ENCODE measurements at regions not wholly inside any gene's neighbourhood (a gene's known extent, or its start where the extent isn't known, plus 50 kb on each side); places are given as distances from the start of the nearest gene placed in this dataset.

DNA sequence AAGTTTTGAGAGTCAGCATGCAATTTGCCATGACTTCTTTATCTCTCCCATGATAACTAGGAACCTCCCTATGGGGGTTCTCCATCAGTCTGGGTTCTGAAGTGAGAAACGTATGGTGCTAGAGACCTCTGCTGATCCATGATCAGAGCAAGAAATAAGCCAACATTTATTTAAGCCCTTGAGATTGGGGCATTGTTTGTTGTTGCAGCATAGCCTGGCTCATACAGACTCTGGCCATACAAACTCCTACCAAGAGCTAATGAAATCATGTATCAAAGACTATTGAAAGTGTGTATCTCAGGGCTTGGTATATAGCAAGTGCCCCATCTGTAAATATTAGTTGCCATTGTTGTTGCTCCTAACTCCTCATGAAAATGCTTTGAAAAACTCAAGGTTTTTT is 233.9 kb downstream of the MAF start:
- no peak for DNase-seq

DNA sequence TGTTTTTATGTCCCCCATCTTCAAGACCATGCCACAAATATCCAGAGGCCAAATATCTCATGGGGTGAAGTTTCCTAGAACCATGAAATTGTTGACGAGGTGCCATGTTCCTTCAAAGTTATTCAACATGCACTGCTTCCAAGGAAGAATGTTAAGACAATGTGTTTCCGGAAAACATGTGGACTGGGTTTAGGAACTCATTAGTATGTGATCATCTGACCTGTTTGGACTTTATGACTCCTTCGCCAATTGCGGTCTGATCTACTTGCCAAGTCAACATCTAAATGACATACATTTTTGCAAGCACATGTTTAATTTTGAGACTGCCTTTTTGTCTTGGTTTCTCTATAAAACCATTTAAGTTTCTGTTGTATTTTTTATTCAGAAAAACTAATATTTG is 234.8 kb downstream of the MAF start:
- DNase-seq = no peak

DNA sequence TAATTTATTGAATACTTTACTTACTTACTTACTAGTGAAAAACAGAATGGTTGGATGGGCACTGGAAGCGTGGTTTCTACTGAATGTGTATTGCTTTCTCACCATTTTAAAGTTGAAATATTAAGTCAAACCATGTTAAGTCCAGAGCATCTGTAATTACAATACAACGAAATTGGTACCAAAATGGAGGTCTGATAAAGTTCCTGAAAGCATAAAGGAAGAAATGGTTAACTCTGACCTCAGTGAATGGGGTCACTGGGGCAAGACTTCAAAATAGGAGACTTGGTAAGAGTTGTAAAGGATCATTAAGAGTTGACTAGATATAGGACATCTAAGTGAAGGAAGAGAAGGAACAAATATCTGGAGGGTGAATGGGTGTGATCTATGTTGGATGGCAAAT is 237.1 kb downstream of the MAF start:
- no peak for DNase-seq

DNA sequence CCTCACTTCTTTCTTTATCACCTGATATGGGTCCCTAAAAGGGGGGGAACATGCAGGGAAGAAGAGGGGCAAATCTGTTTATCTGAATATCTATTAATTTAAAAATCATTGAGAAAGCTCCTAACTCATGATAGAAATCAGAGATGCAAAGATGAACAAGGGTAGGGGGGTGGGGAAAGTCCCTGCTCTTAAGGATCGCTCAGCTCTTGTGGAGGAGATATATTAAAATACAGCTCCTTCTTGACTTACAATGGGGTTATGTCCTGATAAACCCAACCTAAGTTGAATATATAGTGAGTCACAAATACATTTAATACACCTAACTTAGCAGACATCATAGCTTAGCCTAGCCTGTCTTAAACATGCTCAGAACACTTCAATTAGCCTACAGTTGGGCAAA is 237.5 kb downstream of the MAF start:
- no peak for DNase-seq

DNA sequence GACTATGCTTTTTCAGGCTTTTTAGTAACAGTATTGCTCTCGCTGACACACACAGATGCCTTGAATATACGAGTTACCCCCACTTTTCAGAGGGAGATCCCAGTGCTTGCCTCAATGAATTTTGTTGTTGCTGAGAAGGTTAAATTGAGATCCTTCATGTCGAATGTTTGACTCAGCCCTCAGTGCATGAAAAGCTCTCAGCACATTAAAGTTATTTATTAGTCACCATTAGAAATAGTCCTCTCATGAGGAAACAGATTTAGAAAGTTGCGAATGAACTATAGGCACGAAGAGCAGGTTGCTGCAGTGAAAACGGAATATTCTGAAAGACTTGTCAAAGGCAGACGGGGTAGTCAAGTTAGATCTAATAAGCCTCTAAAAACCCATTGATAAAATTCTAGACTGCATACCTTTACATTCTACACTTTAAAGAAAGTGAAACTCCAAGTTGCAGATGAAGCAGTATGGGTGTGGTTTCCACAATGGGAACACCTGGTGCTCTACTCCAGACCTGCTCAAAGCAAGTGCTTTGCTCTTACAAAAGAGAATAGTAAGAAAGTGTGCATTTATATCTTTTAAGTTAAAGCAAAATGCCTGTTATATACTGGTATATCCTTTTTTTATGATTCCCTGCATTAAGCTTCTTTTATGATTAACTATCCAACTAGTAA is 238.1 kb downstream of the MAF start:
- DNase-seq = no peak

DNA sequence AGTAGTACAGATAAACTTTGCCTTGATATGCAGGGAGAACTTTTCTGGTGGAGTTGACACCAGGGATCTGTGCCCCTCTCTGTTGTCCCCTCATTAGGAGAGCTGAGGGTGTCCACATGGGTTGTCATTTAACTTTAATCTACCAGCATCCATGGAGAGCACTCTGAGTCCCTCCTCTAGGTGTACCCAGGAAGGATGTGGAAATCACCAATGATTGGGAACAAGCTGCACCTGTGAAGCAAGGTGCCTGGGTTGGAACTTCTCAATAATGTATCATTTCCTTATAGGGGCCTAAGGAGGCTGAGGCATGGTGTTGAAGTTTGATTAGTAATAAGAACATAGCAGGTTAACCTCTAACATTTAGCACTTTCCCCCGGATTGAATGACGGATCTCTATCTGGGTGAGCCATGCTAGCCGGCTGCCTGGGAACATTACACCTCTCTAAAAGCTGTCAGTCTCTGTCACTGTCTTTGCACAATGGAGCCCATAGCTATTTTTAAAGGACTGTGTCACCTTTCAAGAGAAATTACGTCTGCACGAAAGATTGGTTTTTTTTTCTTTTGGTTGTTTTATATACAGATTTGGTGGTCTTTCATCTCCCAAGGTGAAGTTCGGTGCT is 239.3 kb downstream of the MAF start:
- no peak for DNase-seq

DNA sequence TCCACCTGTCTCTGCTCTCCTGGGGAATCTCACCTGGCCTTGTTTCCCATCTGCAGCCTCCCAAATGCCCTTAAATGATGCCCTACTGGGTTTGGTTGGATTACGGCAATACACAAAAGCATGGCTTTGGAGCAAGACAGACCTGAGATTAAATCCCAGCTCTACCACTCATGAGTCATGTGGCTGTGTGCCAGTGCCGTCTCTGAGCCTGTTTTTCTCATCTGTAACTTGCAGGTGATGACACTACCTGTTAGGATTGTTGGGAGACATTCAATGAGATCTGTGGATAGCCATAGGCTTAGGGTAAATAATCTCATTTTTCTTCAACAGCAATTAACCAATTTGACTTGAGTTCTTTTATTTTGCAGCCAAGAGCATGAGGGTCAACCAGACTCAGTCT is 240.3 kb downstream of the MAF start:
- DNase-seq = no peak

DNA sequence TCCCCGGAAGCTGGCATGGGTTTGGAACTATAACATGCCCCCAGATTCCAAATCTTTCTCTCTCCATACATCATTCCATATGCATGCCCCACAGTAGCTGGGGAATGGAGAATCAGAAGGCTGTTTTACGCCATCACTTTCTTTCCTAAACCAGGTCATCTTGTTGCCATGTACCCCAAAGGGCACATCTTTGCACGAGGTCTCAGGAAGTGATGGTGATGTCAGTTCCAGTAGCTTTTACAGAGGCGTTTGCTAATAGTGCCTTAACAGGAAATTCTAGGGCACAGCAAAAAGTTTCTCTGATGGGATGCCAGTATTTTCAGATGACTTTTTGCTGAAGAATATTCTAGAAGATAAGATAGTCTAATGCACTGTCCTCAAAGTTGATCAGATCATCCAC is 241.5 kb downstream of the MAF start:
- no peak for DNase-seq

DNA sequence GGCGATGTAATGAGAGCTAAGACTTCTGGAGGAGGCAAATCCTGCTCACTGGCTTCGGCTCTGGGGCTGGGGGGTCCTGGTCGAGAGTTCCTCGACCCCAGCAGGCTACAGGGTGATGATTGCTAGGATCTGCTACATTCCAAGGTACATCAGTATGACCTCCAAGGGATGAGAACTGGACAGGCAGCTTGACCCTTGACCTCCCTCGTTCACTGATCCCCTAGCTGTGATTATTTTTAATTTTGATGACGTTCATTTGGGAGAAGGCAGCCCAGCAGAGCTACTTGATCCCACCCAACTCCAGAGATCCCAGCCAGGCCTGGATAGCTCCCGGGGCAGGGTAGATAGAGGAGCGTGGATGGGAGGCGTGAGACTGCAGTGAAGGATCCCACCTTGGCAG is 242.3 kb downstream of the MAF start:
- DNase-seq = no peak

DNA sequence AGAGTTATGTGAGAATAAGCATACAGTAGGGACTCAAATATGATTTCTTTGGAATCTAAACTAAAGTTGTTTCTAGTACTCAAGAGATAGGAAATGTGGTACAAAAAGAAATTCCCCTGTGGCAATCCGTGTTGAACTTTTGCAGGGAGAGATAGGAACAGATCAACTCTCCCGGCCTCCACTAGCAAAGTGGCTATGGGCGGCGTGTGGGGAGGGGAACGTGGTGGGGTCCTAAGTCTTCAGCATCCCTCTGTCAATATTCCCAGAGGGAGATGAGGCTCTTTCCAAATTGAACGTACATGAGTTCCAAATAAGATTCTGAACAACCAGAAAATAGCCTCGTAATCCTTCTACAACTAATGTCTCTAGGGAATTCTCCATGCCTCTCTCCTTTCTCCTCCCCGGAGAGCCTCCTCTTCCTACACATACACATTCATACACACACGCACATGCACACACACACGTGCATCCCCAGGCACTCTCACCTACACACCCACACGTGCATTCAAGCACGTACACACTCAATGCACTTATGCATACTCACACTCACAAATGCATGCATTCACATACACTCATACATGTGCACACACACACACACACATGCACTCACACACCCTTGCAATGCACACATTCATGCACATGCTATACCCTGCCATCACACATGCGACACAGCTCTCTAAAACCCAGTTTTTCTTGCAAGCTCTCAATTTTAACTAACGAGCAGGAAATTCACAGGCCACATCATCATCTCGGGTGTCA is 244.8 kb downstream of the MAF start:
- no peak for DNase-seq

DNA sequence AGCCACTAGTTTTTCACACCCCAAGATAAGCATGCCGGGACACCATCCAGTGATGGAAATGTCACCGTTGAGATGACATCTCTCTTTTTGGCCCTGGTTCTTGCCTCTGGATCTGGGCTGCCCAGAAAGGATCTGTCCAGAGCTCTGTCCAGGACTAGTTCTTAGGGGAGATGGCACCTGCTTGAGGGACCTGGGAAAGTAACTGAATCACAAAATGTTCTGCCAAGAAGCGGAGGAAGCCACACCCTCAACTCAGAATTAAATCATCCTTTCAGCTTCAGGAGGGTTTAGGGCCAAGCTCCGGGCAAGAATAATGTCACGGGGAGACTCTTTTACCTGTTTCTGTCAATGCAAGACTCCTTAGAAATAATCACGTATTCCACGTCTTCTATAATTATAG is 248.6 kb downstream of the MAF start:
- no peak for DNase-seq

DNA sequence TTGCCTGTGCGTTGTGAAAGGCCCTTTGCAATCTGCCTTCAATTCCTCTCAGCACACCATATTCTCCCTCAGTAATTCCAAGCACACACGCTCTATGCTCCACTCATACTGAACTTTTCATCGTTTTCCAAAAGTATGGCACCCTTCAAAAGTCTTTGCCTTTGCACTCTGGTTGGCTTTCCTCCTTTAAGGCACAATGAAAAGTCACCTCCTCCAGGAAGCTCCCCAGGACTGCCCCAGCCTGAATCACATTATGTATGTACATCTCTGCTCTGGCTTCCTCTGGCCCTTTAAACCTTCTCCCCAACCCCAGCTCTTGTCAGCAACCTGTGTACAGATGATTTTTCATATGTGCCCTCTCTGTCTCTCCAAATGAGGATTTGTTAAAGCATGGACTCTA is 250.7 kb downstream of the MAF start:
- no peak for DNase-seq

DNA sequence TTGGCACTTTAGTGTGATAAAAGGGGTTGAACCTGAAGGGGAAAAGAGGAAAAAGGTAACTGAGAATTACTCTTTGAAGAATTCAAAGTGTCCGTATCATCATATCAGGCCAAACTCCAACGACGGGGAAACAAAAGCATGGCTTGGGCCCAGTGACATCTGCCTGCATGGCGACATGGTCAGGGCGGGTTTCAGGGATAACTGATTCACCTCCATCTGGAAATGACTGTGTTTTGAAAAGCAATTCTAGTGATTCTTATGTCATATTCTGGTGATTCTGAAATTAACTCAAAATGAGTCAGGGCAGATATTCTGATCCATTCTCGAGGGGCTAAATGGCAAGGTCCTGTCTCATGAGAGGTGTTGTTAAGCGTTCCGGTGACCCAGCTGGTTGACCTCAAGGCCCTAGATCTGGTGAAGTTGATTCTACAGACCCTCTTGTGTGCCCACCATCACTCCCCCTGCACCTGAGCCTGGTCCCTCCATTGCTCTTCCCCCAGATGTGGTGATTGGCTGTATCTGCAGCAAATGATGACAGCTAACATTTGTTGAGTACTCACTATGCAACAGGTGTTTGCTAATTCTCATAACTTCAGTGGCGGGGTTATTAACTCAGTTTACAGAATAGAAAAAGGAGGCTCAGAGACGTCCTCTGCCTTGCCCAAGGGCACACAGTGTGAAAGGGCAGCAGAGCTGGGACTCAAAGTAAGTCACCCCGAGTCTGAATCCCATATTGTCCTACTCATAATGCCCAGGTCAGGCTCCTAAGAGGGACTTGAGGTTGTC is 251.8 kb downstream of the MAF start:
- no peak for DNase-seq

DNA sequence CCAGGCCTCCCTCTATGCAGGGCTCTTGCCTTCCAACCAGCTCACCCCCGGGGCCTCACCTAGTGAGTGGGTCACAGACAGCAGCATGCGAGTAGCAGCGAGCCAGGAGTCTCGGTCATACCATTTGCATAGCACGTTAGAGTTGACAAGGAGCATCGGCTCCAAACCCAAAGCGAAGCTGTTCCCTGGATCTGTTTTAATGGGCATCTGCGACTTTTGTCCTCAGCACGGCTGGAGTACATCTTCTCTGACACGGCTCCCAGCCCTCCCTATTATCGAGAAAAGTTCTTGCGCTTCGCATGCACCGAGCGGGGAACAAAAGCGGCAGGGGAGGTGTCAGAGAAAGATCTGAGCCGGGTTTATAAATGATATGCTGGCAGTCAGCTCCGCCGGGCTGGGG is 253.3 kb downstream of the MAF start:
- DNase-seq = no peak

DNA sequence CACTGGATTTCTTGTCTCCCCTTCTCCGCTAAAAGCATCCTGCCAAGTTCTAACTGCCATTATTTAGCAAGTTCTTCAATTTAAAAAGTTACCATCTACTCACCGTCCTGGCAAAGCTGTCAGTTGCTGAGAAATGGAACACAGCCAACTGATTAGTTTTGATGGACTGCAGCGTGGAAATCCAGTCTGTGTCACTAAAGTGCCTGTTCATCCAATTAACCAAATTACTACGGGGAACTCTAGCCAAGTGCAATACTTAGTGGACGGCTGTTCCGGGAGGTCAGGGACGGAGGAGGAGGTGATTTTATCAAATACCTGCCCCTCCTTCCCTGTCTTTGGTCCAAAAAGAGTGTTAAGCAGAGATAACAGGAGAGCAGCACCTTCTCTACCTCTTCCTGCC is 260.7 kb downstream of the MAF start:
- DNase-seq = no peak

DNA sequence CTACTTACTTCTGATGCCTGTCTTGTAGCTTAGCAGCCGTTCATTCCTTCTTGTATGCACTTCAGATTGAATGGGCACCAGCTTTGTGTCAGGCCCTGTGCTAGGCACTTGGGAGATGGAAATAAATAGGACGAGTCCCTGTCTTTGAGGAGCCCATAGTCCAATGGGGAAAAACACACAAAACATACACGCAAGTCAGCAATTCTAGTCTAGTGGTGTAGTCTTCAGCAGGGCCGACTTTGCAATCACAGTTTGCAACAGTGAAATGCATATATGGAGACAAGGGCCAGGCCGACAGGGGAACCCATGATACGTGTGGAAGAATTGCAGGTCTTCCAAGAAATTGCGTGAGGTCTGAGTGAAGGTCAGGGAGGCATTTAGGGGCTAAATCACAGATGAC is 262.6 kb downstream of the MAF start:
- no peak for DNase-seq

DNA sequence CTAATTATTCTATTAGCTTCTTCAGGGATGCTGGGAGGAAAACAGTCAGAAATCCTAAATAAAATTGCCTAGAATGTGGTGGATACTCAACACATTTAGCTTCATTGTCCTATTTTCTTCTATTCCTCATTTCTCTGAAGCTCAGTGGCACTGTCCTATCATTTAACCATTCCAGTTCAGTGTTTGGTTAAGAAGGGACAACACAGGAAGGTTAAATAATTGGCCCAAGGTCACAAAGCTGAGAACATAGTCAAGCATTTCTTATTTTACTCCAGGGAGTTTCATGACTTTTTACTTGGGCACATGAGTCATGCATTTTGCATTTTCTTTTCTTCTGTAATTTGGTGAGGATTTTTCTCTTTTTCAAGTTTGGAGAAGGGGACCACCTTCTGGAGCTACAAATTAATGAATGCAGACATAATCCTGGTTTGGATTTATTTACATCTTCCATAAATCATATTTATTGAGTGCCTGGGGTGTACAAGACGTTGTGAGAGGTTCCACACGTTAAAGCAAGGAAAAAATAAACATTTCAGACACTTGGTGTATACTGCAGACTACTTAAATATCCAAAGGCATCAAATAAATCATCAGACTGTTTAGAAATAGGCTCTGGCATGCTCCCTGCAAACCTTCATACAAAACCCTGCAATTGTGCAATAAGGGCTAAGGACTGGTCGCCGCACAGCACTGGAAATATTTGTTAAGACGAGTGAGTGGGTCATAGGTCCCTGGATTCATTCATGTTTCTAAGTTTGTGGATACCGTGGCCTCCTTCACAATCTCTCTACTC is 263.9 kb downstream of the MAF start:
- DNase-seq = no peak

DNA sequence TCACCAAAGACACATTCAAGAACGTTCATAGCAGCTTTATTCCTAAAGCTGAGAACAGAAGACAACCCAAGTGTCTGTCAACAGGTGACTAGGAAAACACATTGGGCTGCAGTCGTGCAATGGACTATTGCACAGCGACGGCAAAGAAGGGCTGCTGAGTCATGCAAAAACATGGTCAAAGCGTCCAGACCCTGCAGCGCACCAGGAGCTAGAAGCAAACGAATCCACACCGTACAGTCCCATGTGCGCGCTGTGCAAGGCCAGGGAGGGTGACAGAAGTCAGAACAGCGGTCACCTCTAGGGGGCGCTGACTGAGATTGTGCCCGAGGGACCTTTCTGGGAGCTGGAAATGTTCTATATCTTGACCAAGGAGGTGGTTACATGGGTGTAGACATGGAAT is 266.4 kb downstream of the MAF start:
- DNase-seq = no peak

DNA sequence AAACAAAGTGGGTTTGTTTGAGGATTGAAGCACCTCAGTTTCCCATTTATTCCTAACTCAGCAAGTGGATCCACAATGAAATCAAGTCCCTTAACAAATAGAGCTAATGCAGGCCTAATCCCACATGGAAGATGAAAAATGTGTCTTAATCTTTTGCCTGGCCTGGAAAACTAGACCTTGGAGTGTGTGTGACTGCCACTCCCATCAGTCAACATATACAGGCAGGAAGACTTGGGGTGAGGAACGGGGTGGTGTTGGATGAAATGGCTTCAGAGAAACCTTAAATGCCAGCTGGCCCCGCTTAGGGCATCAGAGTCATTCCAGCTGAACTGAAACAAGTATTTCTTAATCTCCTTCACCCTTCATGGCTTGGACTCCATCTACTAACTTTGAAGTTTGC is 269.5 kb downstream of the MAF start:
- no peak for DNase-seq

DNA sequence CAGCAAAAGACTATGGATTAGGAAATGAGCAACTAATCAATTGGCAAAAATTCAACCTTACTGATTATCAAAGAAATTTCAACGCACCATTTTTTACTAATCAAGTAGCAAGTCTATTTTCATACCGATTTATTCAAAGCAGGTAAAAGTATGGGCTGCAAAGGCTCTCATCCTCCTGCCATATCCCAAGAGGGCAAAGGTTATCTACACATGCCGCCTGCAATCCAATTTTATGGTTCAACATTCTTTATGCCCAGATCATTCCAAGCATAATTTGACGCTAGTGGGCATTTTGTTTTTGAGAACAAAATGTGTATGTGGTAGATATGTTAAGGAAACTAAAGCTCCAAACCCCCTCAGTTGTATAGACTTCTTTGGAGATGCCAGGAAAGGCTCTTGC is 270.6 kb downstream of the MAF start:
- DNase-seq = no peak

DNA sequence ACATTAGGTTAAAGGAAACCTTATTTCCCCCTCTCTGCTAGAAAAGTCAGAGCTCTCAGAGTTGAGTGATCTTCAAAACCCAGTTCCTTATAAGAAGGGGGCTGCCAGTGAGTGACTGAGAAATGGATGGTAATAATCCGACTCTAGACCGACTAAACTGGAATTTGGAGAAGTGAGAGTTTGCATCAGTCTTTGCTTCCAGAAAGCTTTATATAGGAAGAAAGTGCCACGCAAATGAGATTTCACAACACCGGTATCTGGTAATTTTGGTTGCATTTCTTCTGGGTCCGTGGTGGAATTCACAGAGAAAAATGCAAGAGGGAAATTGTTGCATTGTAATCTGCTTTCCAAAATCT is 271.4 kb downstream of the MAF start:
- DNase-seq = no peak

DNA sequence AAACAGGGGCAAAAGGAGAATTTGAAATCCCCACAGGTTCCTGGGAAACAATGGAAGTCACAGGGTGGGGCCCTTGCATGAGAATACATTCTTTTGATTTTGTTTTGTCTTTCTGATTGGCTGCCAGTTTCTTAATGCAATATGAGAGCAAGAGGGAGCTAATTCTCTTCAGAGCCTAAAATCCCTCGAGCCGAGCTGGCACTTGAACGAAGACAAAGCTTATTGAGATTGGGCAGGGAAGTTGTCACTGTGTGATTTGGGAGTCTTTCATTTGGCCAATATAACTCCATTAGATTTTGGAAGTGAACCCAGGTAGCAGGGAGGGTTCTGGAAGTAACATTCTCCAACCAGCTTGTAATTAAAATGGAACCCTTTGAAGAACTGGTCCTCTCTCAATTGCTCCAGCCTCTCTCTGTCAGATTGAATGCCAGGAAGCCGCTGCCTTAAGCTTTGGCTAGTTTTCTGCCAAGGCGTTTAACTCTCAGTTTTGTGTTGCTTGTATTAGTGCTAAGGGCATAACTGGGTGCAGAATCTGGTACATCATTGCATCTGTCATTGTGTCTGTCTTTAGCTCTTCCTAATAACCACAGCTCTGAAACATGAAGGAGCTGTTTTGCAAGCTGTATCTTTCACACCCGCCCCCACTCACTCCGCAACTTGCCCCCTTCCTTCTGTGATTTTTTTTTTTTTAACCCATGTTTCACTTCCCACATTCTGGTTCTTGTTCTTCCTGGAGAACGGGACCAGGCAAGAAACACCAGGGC is 272.0 kb downstream of the MAF start:
- no peak for DNase-seq
